ENCODE measurements at regions not wholly inside any gene's neighbourhood (a gene's known extent, or its start where the extent isn't known, plus 50 kb on each side); places are given as distances from the start of the nearest gene placed in this dataset.

DNA sequence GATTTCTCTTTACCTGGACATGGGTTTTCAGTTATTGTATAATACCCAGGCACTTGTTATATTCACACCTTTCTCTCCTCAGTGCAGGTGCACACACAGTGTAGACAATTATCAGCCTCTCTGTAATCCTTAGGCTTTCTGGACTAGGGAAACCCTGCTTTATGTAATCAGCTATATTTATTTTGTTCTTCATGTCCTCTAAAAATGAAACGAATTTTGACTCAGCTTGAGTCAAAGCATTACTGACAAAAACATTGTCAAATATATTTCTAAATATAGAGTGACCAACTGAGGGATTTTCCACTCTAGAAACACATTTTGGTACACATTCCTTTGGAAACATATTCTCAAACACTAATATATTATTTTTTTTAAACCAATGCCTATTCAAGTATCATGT, 144.8 kb upstream of the GULP1 start:
- no peaks in the 10 kb centered on the region for H3K4me1 ChIP-seq (ENCODE audit: control insufficient read depth, insufficient read depth, low read length)
- WGBS, 2 experiments (ENCODE audit: insufficient coverage in 1 of 2, insufficient read length in 1 of 2): 83 to 100% methylated on average over 1 of the region's 1 CpG

DNA sequence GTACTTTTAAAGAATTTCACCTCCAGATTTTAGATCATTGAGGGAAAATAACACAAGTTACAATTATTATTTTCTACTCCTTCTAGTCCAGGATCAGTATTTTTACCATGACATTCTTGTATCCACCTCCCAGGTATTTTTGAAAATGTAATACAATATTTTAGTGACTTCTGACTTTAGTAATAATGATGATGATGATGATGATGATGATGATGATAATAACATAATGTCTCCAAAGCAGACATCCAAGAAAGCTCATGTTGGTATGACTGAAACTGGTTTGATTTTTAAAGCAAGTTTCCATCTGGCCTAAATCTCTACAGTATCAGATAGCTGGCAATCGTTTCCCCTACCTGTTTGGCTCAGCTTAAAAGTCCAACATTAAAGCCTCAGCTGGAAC, 140.0 kb upstream of the GULP1 start:
- Histone ChIP-seq H3K27me3 (ENCODE audit: control insufficient read depth, insufficient read depth, low read length, poor library complexity, severe bottlenecking) (no peaks in the 10 kb centered on the region), H3K27ac (ENCODE audit: low read depth, low read length) (no peak overlapping the region), H3K36me3 (ENCODE audit: control insufficient read depth, insufficient read depth, low read length) (no peaks in the 10 kb centered on the region), H3K9me3 (ENCODE audit: control insufficient read depth, low read length) (no peaks in the 10 kb centered on the region), H3K9ac (ENCODE audit: extremely low read depth, low read length, poor library complexity, severe bottlenecking) (no peak overlapping the region), H3K4me1 (ENCODE audit: control insufficient read depth, insufficient read depth, low read length) (no peaks in the 10 kb centered on the region), H3K4me3 (ENCODE audit: low read length) (no peak overlapping the region)
- Mint-ChIP-seq H3K27me3 (ENCODE audit: insufficient read depth) (no peaks in the 10 kb centered on the region), H3K36me3 (ENCODE audit: low read depth) (no peaks in the 10 kb centered on the region), H3K9me3 (peaks cover 2% of the 10 kb centered on the region), H3K4me3 (no peak overlapping the region), H3K27ac (no peak overlapping the region), H3K4me1 (peaks cover 10% of the 10 kb centered on the region)
- 83% methylated on average over 1 of the region's 1 CpG; no CpG with 5 or more reads in 1 of the 2 experiments for WGBS, 2 experiments (ENCODE audit: insufficient coverage in 1 of 2, insufficient read length in 1 of 2)
- DNase-seq: no peak
- TF ChIP-seq, protein P1, sequence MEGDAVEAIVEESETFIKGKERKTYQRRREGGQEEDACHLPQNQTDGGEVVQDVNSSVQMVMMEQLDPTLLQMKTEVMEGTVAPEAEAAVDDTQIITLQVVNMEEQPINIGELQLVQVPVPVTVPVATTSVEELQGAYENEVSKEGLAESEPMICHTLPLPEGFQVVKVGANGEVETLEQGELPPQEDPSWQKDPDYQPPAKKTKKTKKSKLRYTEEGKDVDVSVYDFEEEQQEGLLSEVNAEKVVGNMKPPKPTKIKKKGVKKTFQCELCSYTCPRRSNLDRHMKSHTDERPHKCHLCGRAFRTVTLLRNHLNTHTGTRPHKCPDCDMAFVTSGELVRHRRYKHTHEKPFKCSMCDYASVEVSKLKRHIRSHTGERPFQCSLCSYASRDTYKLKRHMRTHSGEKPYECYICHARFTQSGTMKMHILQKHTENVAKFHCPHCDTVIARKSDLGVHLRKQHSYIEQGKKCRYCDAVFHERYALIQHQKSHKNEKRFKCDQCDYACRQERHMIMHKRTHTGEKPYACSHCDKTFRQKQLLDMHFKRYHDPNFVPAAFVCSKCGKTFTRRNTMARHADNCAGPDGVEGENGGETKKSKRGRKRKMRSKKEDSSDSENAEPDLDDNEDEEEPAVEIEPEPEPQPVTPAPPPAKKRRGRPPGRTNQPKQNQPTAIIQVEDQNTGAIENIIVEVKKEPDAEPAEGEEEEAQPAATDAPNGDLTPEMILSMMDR (conservative IDR thresholded peaks at IDR 0.05): no peak

More for the DNA sequence above, 144.8 kb upstream of the GULP1 start:
- Mint-ChIP-seq H3K9me3 (no peaks in the 10 kb centered on the region), H3K27me3 (ENCODE audit: insufficient read depth) (no peaks in the 10 kb centered on the region), H3K4me3 (no peak overlapping the region), H3K36me3 (ENCODE audit: low read depth) (no peaks in the 10 kb centered on the region), H3K4me1 (peaks cover 20% of the 10 kb centered on the region), H3K27ac (no peak overlapping the region)
- TF ChIP-seq, protein P1 (conservative IDR thresholded peaks at IDR 0.05): no peak
- Histone ChIP-seq H3K27me3 (ENCODE audit: control insufficient read depth, insufficient read depth, low read length, poor library complexity, severe bottlenecking) (no peaks in the 10 kb centered on the region), H3K27ac (ENCODE audit: low read depth, low read length) (no peak overlapping the region), H3K36me3 (ENCODE audit: control insufficient read depth, insufficient read depth, low read length) (no peaks in the 10 kb centered on the region), H3K4me3 (ENCODE audit: low read length) (no peak overlapping the region), H3K9me3 (ENCODE audit: control insufficient read depth, low read length) (no peaks in the 10 kb centered on the region), H3K9ac (ENCODE audit: extremely low read depth, low read length, poor library complexity, severe bottlenecking) (no peak overlapping the region)
- no peak for DNase-seq

DNA sequence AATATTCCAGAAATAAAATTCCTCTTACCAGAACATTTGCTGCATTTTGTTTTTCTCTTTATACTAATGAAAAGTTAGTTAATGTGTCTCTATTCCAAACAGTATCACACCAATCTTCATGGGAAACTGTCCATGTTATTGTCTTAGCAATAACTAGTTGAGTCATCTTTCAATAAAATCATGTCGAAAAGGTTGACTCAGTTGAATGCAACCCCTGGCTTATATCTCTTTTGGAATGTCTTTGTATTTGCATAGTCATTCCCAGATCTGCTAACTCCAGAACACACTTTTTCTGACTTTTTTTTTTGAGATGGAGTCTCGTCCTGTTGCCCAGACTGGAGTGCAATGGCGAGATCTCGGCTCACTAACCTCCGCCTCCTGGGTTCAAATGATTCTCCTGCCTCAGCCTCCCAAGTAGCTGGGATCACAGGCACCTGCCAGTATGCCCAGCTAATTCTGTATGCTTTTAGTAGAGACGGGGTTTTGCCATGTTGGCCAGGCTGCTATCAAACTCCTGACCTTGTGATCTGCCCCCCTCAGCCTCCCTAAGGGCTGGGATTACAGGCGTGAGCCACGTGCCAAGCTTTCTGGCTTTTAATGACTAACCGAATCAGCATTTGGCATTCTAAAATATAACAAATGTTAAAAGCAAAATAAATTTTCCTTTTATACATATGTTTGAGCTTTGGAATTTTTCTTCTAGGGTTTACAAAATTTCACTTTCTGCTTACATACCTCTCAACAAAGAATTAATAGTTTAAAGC, 133.2 kb upstream of the GULP1 start:
- Mint-ChIP-seq H3K4me1 (no peaks in the 10 kb centered on the region), H3K27ac (no peak overlapping the region), H3K4me3 (no peak overlapping the region), H3K27me3 (ENCODE audit: insufficient read depth) (no peaks in the 10 kb centered on the region), H3K9me3 (peaks cover 2% of the 10 kb centered on the region), H3K36me3 (ENCODE audit: low read depth) (no peaks in the 10 kb centered on the region)
- H3K9me3 ChIP-seq (ENCODE audit: control insufficient read depth, low read length): no peaks in the 10 kb centered on the region
- H3K36me3 ChIP-seq (ENCODE audit: control insufficient read depth, insufficient read depth, low read length): peaks cover 29% of the 10 kb centered on the region
- TF ChIP-seq, protein P1 (conservative IDR thresholded peaks at IDR 0.05): no peak
- no peak for DNase-seq
- H3K27ac ChIP-seq (ENCODE audit: low read depth, low read length): no peak overlapping the region
- 83 to 96% methylated on average over 5 to 9 of the region's 9 CpGs for WGBS, 2 experiments (ENCODE audit: insufficient coverage in 1 of 2, insufficient read length in 1 of 2)
- H3K9ac ChIP-seq (ENCODE audit: extremely low read depth, low read length, poor library complexity, severe bottlenecking): no peak overlapping the region
- H3K27me3 ChIP-seq (ENCODE audit: control insufficient read depth, insufficient read depth, low read length, poor library complexity, severe bottlenecking): no peaks in the 10 kb centered on the region
- H3K4me1 ChIP-seq (ENCODE audit: control insufficient read depth, insufficient read depth, low read length): no peaks in the 10 kb centered on the region
- no peak overlapping the region for H3K4me3 ChIP-seq (ENCODE audit: low read length)

All from endodermal cell (in vitro differentiated cells).